ENCODE measurements at regions not wholly inside any gene's neighbourhood (a gene's known extent, or its start where the extent isn't known, plus 50 kb on each side); places are given as distances from the start of the nearest gene placed in this dataset.

DNA sequence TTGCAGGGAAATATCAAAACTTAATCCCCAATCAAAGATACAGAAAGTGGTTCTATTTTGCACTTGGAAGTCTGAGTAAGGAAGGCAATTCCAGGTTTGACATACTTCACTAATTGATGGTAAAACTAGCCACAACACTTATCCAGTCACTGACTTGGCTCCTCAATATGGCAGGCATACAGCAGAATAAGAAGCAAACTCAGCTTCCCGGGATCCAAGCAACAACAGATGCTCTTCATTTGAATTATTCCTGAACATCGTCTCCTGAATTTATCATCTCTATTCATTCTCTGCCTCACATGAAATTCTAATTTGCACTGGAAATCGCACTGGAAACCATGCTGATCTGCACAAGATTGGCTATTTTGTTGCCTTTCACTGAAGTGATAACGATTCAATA is 629.6 kb downstream of the PRELID2 start (continued):
- TF ChIP-seq ZHX1 (conservative IDR thresholded peaks at IDR 0.05; ENCODE audit: low read length), result no peak
- no peak for TF ChIP-seq ZEB2 (IDR thresholded peaks at IDR 0.05)
- TF ChIP-seq, protein P1, sequence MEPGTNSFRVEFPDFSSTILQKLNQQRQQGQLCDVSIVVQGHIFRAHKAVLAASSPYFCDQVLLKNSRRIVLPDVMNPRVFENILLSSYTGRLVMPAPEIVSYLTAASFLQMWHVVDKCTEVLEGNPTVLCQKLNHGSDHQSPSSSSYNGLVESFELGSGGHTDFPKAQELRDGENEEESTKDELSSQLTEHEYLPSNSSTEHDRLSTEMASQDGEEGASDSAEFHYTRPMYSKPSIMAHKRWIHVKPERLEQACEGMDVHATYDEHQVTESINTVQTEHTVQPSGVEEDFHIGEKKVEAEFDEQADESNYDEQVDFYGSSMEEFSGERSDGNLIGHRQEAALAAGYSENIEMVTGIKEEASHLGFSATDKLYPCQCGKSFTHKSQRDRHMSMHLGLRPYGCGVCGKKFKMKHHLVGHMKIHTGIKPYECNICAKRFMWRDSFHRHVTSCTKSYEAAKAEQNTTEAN (CRISPR knock-in tag; IDR thresholded peaks at IDR 0.05), result no peak
- no peak for TF ChIP-seq ATF4 (CRISPR knock-in tag; IDR thresholded peaks at IDR 0.05)
- no peak for TF ChIP-seq SREBF2 (CRISPR knock-in tag; IDR thresholded peaks at IDR 0.05)
- TF ChIP-seq ZNF146 (CRISPR knock-in tag; IDR thresholded peaks at IDR 0.05; ENCODE audit: unreplicated experiment), result no peak

DNA sequence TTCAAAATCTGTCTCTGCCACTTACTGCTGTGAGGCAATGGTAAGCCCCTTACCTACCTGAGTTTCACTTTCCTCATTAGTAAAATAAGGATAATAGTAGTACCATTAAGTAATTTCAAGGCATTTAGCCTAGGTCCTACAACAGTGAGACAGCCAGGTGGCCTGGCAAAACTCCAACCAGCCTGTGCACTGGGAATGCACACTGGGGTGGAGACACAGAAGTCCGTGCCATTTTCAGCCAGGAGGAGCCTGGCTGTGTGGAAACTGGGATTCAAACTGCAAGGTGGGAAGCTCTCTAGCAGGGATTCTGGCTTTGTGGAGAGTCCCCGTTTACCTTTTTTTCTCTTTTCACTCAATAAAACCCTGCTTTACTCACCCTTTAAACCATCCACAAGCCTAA is 630.4 kb downstream of the PRELID2 start:
- ATAC-seq (no peak), FAIRE-seq (no peak), DNase-seq (ENCODE audit: extremely low read depth in 1 of 4, low spot score in 3 of 4) (no peak)
- WGBS (ENCODE audit: insufficient coverage, low coverage, missing lambda C conversion rate), result 0% methylated on average over 2 of the region's 2 CpGs
- H3K27me3 ChIP-seq (ENCODE audit: control insufficient read depth in 2 of 2, insufficient read depth in 2 of 2, low read length in 2 of 2), result no peaks in the 10 kb centered on the region
- H3K4me1 ChIP-seq (replicated peaks in 1 of 2; ENCODE audit: control insufficient read depth in 2 of 2, insufficient read depth in 2 of 2, low read length in 2 of 2), result no peaks in the 10 kb centered on the region
- 0 out of 2 replicates have a peak, but pooled peaks cover 2% of the 10 kb centered on the region for H3K9me3 ChIP-seq (replicated peaks; ENCODE audit: control insufficient read depth, insufficient read depth, low read depth, low read length)
- no TSS peak for BruUV-seq (replicated peaks)
- no peak overlapping the region for H3K27ac ChIP-seq (ENCODE audit: extremely low read depth, low read depth, low read length)
- CTCF ChIA-PET (ENCODE audit: low intra/inter-chr PET ratio), result no interaction called here
- no peaks in the 10 kb centered on the region for H3K36me3 ChIP-seq (ENCODE audit: control insufficient read depth, insufficient read depth, low read length)
- H4K20me1 ChIP-seq (replicated peaks; ENCODE audit: control insufficient read depth, insufficient read depth, low read length), result no peaks in the 10 kb centered on the region
- H2AFZ ChIP-seq (ENCODE audit: low read depth, low read length), result no peak overlapping the region
- intact Hi-C loops (cut with micrococcal nuclease) (no loop called here), in situ Hi-C loops (cut with MboI) (no loop called here)
- H3K79me2 ChIP-seq (ENCODE audit: control insufficient read depth, insufficient read depth, low read length), result no peaks in the 10 kb centered on the region
- H3K9me1 ChIP-seq (ENCODE audit: control insufficient read depth, insufficient read depth, low read length), result no peaks in the 10 kb centered on the region
- H3K9ac ChIP-seq (ENCODE audit: insufficient read depth in 1 of 2, low read depth in 2 of 2, low read length in 2 of 2), result no peak overlapping the region
- TF ChIP-seq NBN (IDR thresholded peaks at IDR 0.05; ENCODE audit: low read depth), result no peak
- TF ChIP-seq, protein P2, sequence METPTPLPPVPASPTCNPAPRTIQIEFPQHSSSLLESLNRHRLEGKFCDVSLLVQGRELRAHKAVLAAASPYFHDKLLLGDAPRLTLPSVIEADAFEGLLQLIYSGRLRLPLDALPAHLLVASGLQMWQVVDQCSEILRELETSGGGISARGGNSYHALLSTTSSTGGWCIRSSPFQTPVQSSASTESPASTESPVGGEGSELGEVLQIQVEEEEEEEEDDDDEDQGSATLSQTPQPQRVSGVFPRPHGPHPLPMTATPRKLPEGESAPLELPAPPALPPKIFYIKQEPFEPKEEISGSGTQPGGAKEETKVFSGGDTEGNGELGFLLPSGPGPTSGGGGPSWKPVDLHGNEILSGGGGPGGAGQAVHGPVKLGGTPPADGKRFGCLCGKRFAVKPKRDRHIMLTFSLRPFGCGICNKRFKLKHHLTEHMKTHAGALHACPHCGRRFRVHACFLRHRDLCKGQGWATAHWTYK (CRISPR knock-in tag; IDR thresholded peaks at IDR 0.05), result no peak
- TF ChIP-seq HNRNPLL (IDR thresholded peaks at IDR 0.05; ENCODE audit: low read depth, low read length, poor library complexity, severe bottlenecking), result no peak
- TF ChIP-seq BRD4 (IDR thresholded peaks at IDR 0.05), result no peak
- TF ChIP-seq, protein P3, sequence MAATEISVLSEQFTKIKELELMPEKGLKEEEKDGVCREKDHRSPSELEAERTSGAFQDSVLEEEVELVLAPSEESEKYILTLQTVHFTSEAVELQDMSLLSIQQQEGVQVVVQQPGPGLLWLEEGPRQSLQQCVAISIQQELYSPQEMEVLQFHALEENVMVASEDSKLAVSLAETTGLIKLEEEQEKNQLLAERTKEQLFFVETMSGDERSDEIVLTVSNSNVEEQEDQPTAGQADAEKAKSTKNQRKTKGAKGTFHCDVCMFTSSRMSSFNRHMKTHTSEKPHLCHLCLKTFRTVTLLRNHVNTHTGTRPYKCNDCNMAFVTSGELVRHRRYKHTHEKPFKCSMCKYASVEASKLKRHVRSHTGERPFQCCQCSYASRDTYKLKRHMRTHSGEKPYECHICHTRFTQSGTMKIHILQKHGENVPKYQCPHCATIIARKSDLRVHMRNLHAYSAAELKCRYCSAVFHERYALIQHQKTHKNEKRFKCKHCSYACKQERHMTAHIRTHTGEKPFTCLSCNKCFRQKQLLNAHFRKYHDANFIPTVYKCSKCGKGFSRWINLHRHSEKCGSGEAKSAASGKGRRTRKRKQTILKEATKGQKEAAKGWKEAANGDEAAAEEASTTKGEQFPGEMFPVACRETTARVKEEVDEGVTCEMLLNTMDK (IDR thresholded peaks at IDR 0.05; ENCODE audit: borderline replicate concordance, insufficient read depth, low read depth, low read length, poor library complexity, severe bottlenecking), result no peak
- no peak overlapping the region for H3K4me3 ChIP-seq
- H3K4me2 ChIP-seq (ENCODE audit: insufficient read depth, low read length), result no peak overlapping the region
- POLR2A ChIA-PET, result no interaction called here

Measured in K562 (cell line).